HEK293 (cell line): ENCODE measurements at regions not wholly inside any gene's neighbourhood (a gene's known extent, or its start where the extent isn't known, plus 50 kb on each side); places are given as distances from the start of the nearest gene placed in this dataset.

Experiments
- CTCF ChIP-seq: fragments of 450-650 bp; formaldehyde crosslinking; IDR thresholded peaks from 2 replicates; pipeline ENCODE4 v1.5.1; 2016; ENCODE audit warnings: missing biosample characterization, missing genetic modification characterization
- ZNF114 ChIP-seq: fragments of 450-650 bp; formaldehyde crosslinking; IDR thresholded peaks from 2 replicates; pipeline ENCODE4 v1.5.0; 2017; ENCODE audit warnings: missing biosample characterization, missing genetic modification characterization

GRCh38 chr3:180288816-180289215 lies 252.1 kb upstream of the PEX5L start:
- TF ChIP-seq ZNF114 (tag by site-specific recombination) (no peak), CTCF (no peak)
